HG03175 (cell line): ENCODE measurements at regions not wholly inside any gene's neighbourhood (a gene's known extent, or its start where the extent isn't known, plus 50 kb on each side); places are given as distances from the start of the nearest gene placed in this dataset.

Source experiments
- ATAC-seq: cut with Tn5 transposase; IDR thresholded peaks from one replicate; pipeline ENCODE4 v1.9.1; 2021; ENCODE audit warnings: mild to moderate bottlenecking, moderate library complexity; ENCODE audit not compliant: unreplicated experiment

GRCh38 chr14:101362529-101363260 is 198.6 kb upstream of the DIO3 start:
- ATAC-seq, result no peak

GRCh38 chr14:101363261-101363555 is 198.1 kb upstream of the DIO3 start:
- ATAC-seq, result no peak

- no peak for ATAC-seq
Measured at GRCh38 chr14:101363880-101364391, 197.4 kb upstream of the DIO3 start.

GRCh38 chr14:101364503-101365328 is 196.6 kb upstream of the DIO3 start:
- ATAC-seq, result no peak

- no peak for ATAC-seq
Measured at GRCh38 chr14:101365329-101366158, 195.8 kb upstream of the DIO3 start.

GRCh38 chr14:101367421-101368261 is 193.7 kb upstream of the DIO3 start:
- ATAC-seq, result no peak

GRCh38 chr14:101368629-101369028 is 192.7 kb upstream of the DIO3 start:
- no peak for ATAC-seq

GRCh38 chr14:101369194-101369915 is 191.9 kb upstream of the DIO3 start:
- ATAC-seq, result no peak

- ATAC-seq, result no peak
Measured at GRCh38 chr14:101369916-101370592, 191.2 kb upstream of the DIO3 start.

- no peak for ATAC-seq
Measured at GRCh38 chr14:101370593-101371569, 190.4 kb upstream of the DIO3 start.

- no peak for ATAC-seq
Measured at GRCh38 chr14:101371799-101372793, 189.2 kb upstream of the DIO3 start.

- no peak for ATAC-seq
Measured at GRCh38 chr14:101372894-101373620, 188.2 kb upstream of the DIO3 start.

GRCh38 chr14:101373690-101374295 is 187.5 kb upstream of the DIO3 start:
- ATAC-seq, result no peak

- ATAC-seq, result no peak
Measured at GRCh38 chr14:101374373-101375338, 186.6 kb upstream of the DIO3 start.

- no peak for ATAC-seq
Measured at GRCh38 chr14:101377069-101377468, 184.2 kb upstream of the DIO3 start.
